Fibroblast of lung (primary cell): ENCODE measurements at regions not wholly inside any gene's neighbourhood (a gene's known extent, or its start where the extent isn't known, plus 50 kb on each side); places are given as distances from the start of the nearest gene placed in this dataset.

Experiments used
- EZH2 ChIP-seq: IDR thresholded peaks from 2 replicates; pipeline ENCODE4 v1.5.1; 2012; ENCODE audit warnings: low read length, control low read depth, mild to moderate bottlenecking; ENCODE audit errors: missing control alignments
- TF ChIP-seq, protein P1 (sequence below), 2 donors: IDR thresholded peaks in 1 of 2; conservative IDR thresholded peaks in 1 of 2; 1 replicate in 1 of 2; 2 replicates in 1 of 2; pipeline ENCODE4 v1.5.1; 2011 to 2012; ENCODE audit warnings: low read length in 2 of 2, control low read depth in 1 of 2, inconsistent platforms in 1 of 2, low read depth in 1 of 2, mild to moderate bottlenecking in 1 of 2

GRCh38 chr3:22016197-22016596, 265.2 kb upstream of the ZNF385D start:
- TF ChIP-seq, protein P1, sequence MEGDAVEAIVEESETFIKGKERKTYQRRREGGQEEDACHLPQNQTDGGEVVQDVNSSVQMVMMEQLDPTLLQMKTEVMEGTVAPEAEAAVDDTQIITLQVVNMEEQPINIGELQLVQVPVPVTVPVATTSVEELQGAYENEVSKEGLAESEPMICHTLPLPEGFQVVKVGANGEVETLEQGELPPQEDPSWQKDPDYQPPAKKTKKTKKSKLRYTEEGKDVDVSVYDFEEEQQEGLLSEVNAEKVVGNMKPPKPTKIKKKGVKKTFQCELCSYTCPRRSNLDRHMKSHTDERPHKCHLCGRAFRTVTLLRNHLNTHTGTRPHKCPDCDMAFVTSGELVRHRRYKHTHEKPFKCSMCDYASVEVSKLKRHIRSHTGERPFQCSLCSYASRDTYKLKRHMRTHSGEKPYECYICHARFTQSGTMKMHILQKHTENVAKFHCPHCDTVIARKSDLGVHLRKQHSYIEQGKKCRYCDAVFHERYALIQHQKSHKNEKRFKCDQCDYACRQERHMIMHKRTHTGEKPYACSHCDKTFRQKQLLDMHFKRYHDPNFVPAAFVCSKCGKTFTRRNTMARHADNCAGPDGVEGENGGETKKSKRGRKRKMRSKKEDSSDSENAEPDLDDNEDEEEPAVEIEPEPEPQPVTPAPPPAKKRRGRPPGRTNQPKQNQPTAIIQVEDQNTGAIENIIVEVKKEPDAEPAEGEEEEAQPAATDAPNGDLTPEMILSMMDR (conservative IDR thresholded peaks at IDR 0.05 in 1 of 2, IDR thresholded peaks at IDR 0.05 in 1 of 2; ENCODE audit: low read depth in 1 of 2, low read length in 2 of 2), result no peak
- TF ChIP-seq EZH2, result no peak
